ENCODE measurements at regions not wholly inside any gene's neighbourhood (a gene's known extent, or its start where the extent isn't known, plus 50 kb on each side); places are given as distances from the start of the nearest gene placed in this dataset.

DNA sequence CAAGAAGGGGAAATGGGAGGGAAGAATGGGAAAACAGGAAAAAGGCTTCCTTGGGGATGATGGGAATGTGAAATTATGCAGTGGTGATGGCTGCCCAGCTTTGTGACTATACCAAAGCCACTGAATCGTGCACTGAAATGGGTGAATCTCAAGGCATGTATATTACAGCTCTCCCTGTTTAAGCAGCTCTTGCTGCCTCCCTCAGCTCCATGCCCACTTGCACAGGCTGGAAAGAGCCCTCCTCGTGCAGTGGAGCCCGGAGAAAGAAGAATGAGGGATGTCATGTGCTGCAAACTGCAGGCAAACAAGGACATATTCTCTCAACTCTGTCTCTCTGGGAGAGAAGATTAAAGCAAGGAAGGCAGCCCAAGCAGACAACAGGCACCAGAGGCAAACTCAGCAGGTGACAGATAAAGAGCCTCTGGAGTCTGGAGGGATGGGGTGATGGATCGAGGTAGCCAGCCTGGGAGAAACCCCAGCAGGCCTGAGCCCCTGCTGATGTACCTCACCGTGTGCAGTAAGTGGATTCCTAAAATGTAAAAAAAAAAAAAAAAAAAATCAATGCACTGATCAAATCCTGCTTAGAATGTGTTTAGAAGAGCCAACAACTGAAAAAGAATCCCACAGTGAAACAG is 62.4 kb upstream of the SLC66A3 start:
- TF ChIP-seq CTCF (IDR thresholded peaks at IDR 0.05 in 4 of 5, conservative IDR thresholded peaks at IDR 0.05 in 1 of 5) (no peak), POLR2A (IDR thresholded peaks at IDR 0.05) (no peak)
